Caco-2 (cell line): ENCODE measurements at regions not wholly inside any gene's neighbourhood (a gene's known extent, or its start where the extent isn't known, plus 50 kb on each side); places are given as distances from the start of the nearest gene placed in this dataset.

Experiments
- BruUV-seq: library from RNA; stranded (reverse); fragments of 400-500 nt; replicated peaks from 2 replicates; lab custom pipeline; 2021; lab: Mats Ljungman, UMichigan
- CTCF ChIA-PET: fragments of 300-600 bp; sonication (Branson Sonifier 250); formaldehyde crosslinking; loops from one replicate; lab custom pipeline; 2022; ENCODE audit warnings: antibody characterized with exemption; lab: Charles Lee
- POLR2A ChIA-PET: fragments of 300-600 bp; sonication (Branson Sonifier 250); formaldehyde crosslinking; loops from one replicate; lab custom pipeline; 2022; ENCODE audit warnings: antibody characterized with exemption; lab: Charles Lee
- DNase-seq, 2 experiments: peaks; one replicate each; pipeline versions ENCODE4 v3.0.0 to v3.0.0-alpha.2; 2020 to 2022
- H3K27me3 ChIP-seq: replicated peaks from 2 replicates; pipeline ENCODE4 v1.6.0; 2011; ENCODE audit warnings: low read length; ENCODE audit not compliant: control insufficient read depth, insufficient read depth
- H3K36me3 ChIP-seq: 2 replicates; pipeline ENCODE4 v1.5.1; 2011; ENCODE audit warnings: low read length; ENCODE audit not compliant: control insufficient read depth, insufficient read depth
- H3K4me1 ChIP-seq: fragments of 250-450 bp; sonication (Bioruptor Pico); 2 replicates; pipeline ENCODE4 v1.5.1; 2020; ENCODE audit warnings: mild to moderate bottlenecking
- H3K4me3 ChIP-seq: 2 replicates; pipeline ENCODE4 v1.5.1; 2011; ENCODE audit warnings: low read depth, mild to moderate bottlenecking, control low read depth, low read length
- H3K9me3 ChIP-seq: fragments of 250-450 bp; sonication (Bioruptor Pico); 2 replicates; pipeline ENCODE4 v1.5.1; 2020; ENCODE audit warnings: mild to moderate bottlenecking, moderate library complexity
- H3K27ac Mint-ChIP-seq: one replicate; pipeline ENCODE4 v1.8.0; 2022; ENCODE audit warnings: mixed read lengths; ENCODE audit not compliant: unreplicated experiment
- H3K27me3 Mint-ChIP-seq: one replicate; pipeline ENCODE4 v1.8.0; 2022; ENCODE audit warnings: mixed read lengths; ENCODE audit not compliant: insufficient read depth, unreplicated experiment
- H3K36me3 Mint-ChIP-seq: one replicate; pipeline ENCODE4 v1.8.0; 2022; ENCODE audit warnings: mild to moderate bottlenecking, mixed read lengths; ENCODE audit not compliant: insufficient read depth, unreplicated experiment
- H3K4me1 Mint-ChIP-seq: one replicate; pipeline ENCODE4 v1.8.0; 2022; ENCODE audit warnings: low read depth, mixed read lengths; ENCODE audit not compliant: unreplicated experiment
- H3K4me3 Mint-ChIP-seq: one replicate; pipeline ENCODE4 v1.8.0; 2022; ENCODE audit warnings: mild to moderate bottlenecking, moderate library complexity, mixed read lengths; ENCODE audit not compliant: unreplicated experiment
- H3K9me3 Mint-ChIP-seq: one replicate; pipeline ENCODE4 v1.8.0; 2022; ENCODE audit warnings: mixed read lengths; ENCODE audit not compliant: unreplicated experiment
- intact Hi-C: fragments of 100-400 bp; cut with micrococcal nuclease; formaldehyde crosslinking; loops from one replicate; pipeline ENCODE4 v1.10.0; 2022; ENCODE audit not compliant: unreplicated experiment
- TF ChIP-seq, protein P1 (sequence below), 2 experiments: fragments of 200-600 bp in 1 of 2; IDR thresholded peaks; 1 replicate in 1 of 2; 2 replicates in 1 of 2; pipeline versions ENCODE4 v1.5.1 to v1.8.0; 2011 to 2022; ENCODE audit warnings: antibody characterized with exemption in 1 of 2, control low read depth in 1 of 2, inconsistent platforms in 1 of 2, low read depth in 1 of 2, low read length in 1 of 2, mild to moderate bottlenecking in 1 of 2, moderate library complexity in 1 of 2; ENCODE audit not compliant: insufficient read depth in 1 of 2, severe bottlenecking in 1 of 2, unreplicated experiment in 1 of 2

DNA sequence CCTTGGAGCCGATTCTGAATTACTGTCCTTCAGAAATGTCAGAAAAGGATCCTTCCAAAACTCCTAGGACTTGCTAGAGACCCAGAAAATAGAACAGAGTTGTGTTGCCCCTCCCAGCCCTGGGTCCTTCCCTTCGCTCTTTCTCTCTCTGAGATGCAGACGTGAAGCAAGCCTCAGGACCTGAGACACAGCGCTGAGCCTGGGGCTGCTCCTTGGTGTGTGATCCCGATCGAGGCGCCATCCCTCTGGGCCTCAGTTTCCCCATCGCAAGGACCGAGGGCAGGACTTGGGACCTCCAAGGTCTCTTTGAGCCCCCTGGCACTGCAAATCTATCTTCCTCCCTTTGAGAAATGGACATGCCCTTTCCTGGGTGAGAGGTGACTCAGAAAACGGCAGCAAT is 533.5 kb downstream of the TBC1D22A start:
- BruUV-seq, result no TSS peak
- Mint-ChIP-seq H3K4me3 (no peak overlapping the region), H3K4me1 (no peaks in the 10 kb centered on the region), H3K36me3 (no peaks in the 10 kb centered on the region), H3K27me3 (peaks cover 29% of the 10 kb centered on the region), H3K9me3 (no peaks in the 10 kb centered on the region), H3K27ac (no peak overlapping the region)
- intact Hi-C loops, result no loop called here
- no peaks in the 10 kb centered on the region for H3K4me1 ChIP-seq
- no peaks in the 10 kb centered on the region for H3K36me3 ChIP-seq
- TF ChIP-seq, protein P1, sequence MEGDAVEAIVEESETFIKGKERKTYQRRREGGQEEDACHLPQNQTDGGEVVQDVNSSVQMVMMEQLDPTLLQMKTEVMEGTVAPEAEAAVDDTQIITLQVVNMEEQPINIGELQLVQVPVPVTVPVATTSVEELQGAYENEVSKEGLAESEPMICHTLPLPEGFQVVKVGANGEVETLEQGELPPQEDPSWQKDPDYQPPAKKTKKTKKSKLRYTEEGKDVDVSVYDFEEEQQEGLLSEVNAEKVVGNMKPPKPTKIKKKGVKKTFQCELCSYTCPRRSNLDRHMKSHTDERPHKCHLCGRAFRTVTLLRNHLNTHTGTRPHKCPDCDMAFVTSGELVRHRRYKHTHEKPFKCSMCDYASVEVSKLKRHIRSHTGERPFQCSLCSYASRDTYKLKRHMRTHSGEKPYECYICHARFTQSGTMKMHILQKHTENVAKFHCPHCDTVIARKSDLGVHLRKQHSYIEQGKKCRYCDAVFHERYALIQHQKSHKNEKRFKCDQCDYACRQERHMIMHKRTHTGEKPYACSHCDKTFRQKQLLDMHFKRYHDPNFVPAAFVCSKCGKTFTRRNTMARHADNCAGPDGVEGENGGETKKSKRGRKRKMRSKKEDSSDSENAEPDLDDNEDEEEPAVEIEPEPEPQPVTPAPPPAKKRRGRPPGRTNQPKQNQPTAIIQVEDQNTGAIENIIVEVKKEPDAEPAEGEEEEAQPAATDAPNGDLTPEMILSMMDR (IDR thresholded peaks at IDR 0.05; ENCODE audit: insufficient read depth in 1 of 2, low read depth in 1 of 2, low read length in 1 of 2, severe bottlenecking in 1 of 2, unreplicated experiment in 1 of 2), result no peak
- no peaks in the 10 kb centered on the region; the same call in 1 of the 2 replicates for H3K27me3 ChIP-seq
- ChIA-PET POLR2A (no interaction called here), CTCF (no interaction called here)
- no peak overlapping the region for H3K4me3 ChIP-seq
- H3K9me3 ChIP-seq, result no peaks in the 10 kb centered on the region
- no peak for DNase-seq

DNA sequence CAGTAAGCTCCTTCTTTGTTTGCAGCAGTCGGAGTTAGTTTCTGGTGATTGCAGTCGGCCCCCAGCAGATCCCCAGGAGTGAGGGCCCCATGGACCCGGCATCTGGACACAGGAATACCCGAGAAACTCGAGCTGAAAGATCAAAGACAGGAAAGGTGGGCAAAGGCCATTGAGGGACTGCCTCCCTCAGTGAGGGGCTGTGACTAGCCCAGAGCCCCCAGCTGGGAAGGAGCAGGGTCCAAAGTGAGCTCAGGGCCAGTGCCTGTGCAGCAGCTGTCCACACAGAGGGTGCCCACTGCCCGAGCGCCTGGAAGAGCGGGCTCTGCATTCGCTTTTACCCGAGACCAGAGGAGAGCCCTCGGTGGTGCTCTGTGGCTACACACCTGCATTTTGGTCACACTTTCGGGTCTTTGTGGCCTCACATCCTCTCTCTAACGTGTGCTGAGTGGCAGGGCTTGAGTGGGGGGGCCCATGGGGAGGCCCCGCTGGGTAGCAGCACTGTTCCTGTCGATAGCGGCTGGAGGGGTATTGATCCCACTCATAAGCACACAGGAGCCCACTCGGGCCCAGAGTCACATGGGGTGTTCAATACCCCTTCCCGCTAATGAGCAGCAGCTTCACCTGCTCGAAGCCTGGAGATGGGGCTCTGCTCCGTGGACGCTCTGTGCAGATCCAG is 532.9 kb downstream of the TBC1D22A start:
- POLR2A ChIA-PET, result no interaction called here
- Mint-ChIP-seq H3K9me3 (no peaks in the 10 kb centered on the region), H3K27me3 (peaks cover 28% of the 10 kb centered on the region), H3K4me1 (no peaks in the 10 kb centered on the region), H3K36me3 (no peaks in the 10 kb centered on the region), H3K4me3 (no peak overlapping the region), H3K27ac (no peak overlapping the region)
- TF ChIP-seq, protein P1 (IDR thresholded peaks at IDR 0.05; ENCODE audit: insufficient read depth in 1 of 2, low read depth in 1 of 2, low read length in 1 of 2, severe bottlenecking in 1 of 2, unreplicated experiment in 1 of 2), result no peak
- CTCF ChIA-PET, result no interaction called here
- BruUV-seq, result no TSS peak
- Histone ChIP-seq H3K36me3 (no peaks in the 10 kb centered on the region), H3K9me3 (no peaks in the 10 kb centered on the region), H3K4me3 (no peak overlapping the region), H3K27me3 (no peaks in the 10 kb centered on the region; the same call in 1 of the 2 replicates), H3K4me1 (no peaks in the 10 kb centered on the region)
- intact Hi-C loops, result no loop called here
- no peak for DNase-seq

DNA sequence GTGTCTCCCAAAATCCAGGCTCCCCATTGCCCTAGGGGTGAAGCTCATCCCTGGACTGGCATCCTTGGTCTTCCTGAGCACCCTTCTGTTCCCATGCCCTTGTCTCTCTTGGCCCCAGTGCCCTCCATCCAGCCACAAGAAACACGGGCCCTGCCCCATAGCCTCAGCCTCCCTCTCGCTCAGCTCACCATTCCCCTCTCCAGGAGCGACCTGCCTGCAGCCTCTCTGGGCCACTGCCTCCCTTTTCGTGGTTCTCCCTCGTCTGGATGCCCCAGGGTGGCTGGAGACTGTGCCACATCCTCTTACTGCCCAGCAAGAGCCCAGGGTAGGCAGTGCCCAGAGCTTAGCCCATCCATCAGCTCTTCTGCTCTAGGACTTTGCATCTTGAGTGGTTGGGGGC is 532.1 kb downstream of the TBC1D22A start:
- no peaks in the 10 kb centered on the region; the same call in 1 of the 2 replicates for H3K27me3 ChIP-seq
- CTCF ChIA-PET, result no interaction called here

More for the DNA sequence above, 532.1 kb downstream of the TBC1D22A start:
- H3K4me1 Mint-ChIP-seq, result no peaks in the 10 kb centered on the region
- intact Hi-C loops, result no loop called here
- Histone ChIP-seq H3K9me3 (no peaks in the 10 kb centered on the region), H3K4me1 (no peaks in the 10 kb centered on the region), H3K4me3 (no peak overlapping the region), H3K36me3 (no peaks in the 10 kb centered on the region)
- H3K36me3 Mint-ChIP-seq, result no peaks in the 10 kb centered on the region
- no peak overlapping the region for H3K4me3 Mint-ChIP-seq
- no peak overlapping the region for H3K27ac Mint-ChIP-seq
- no peaks in the 10 kb centered on the region for H3K9me3 Mint-ChIP-seq
- DNase-seq, result no peak
- POLR2A ChIA-PET, result no interaction called here
- no TSS peak for BruUV-seq
- TF ChIP-seq, protein P1 (IDR thresholded peaks at IDR 0.05; ENCODE audit: insufficient read depth in 1 of 2, low read depth in 1 of 2, low read length in 1 of 2, severe bottlenecking in 1 of 2, unreplicated experiment in 1 of 2), result no peak
- H3K27me3 Mint-ChIP-seq, result peaks cover 24% of the 10 kb centered on the region
